ENCODE measurements at regions not wholly inside any gene's neighbourhood (a gene's known extent, or its start where the extent isn't known, plus 50 kb on each side); places are given as distances from the start of the nearest gene placed in this dataset.
"Not testable (repeated sequence)": the region's sequence is repeated elsewhere in the genome, so short reads cannot be mapped to it uniquely, and the experiment has no call there.

DNA sequence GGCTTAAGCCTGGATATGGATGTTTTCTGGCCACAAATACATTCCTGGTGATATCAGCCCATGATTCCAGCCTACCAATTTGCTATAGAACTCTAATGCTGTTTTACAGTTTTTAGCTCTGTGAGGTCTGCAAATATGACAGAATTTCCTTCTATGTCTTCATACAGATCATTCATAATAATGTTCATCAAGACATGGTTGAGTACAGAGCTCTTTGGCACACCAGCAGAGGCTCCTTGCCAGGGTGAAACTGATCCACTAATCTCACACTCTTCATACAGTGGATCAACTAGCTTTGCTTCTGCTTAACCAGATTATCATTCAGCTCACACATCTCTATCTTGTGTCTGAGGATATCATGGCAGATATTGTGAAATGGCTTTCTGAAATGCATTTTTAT is 672.1 kb downstream of the STK39 start:
- DNase-seq (peak; percentile 85 to 97 (median 95)), ATAC-seq (ENCODE audit: insufficient read depth, low FRiP score) (no peak)
- peaks cover 0 to 24% (median 0%) of the 10 kb centered on the region in 5 donors for H3K4me1 ChIP-seq (ENCODE audit: control insufficient read depth in 5 of 5, insufficient read depth in 5 of 5, low read length in 5 of 5)
- H3K27ac ChIP-seq (ENCODE audit: low read depth in 1 of 2, low read length in 1 of 2): no peak overlapping the region
- no peaks in the 10 kb centered on the region for H3K27me3 ChIP-seq (ENCODE audit: control insufficient read depth in 3 of 3, insufficient read depth in 3 of 3, low read length in 2 of 3)
- no peaks in the 10 kb centered on the region for H3K36me3 ChIP-seq (ENCODE audit: control insufficient read depth in 4 of 4, insufficient read depth in 4 of 4, low read length in 4 of 4)
- no peak overlapping the region for H3K4me3 ChIP-seq
- H3K9me3 ChIP-seq (ENCODE audit: control insufficient read depth in 4 of 4, insufficient read depth in 3 of 4, low read length in 3 of 4): no peaks in the 10 kb centered on the region
- no peak overlapping the region for H3K9ac ChIP-seq (ENCODE audit: insufficient read depth in 1 of 2, low read length in 2 of 2)
- TF ChIP-seq, protein P1, sequence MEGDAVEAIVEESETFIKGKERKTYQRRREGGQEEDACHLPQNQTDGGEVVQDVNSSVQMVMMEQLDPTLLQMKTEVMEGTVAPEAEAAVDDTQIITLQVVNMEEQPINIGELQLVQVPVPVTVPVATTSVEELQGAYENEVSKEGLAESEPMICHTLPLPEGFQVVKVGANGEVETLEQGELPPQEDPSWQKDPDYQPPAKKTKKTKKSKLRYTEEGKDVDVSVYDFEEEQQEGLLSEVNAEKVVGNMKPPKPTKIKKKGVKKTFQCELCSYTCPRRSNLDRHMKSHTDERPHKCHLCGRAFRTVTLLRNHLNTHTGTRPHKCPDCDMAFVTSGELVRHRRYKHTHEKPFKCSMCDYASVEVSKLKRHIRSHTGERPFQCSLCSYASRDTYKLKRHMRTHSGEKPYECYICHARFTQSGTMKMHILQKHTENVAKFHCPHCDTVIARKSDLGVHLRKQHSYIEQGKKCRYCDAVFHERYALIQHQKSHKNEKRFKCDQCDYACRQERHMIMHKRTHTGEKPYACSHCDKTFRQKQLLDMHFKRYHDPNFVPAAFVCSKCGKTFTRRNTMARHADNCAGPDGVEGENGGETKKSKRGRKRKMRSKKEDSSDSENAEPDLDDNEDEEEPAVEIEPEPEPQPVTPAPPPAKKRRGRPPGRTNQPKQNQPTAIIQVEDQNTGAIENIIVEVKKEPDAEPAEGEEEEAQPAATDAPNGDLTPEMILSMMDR (IDR thresholded peaks at IDR 0.05; ENCODE audit: control extremely low read depth, extremely low read depth): no peak

DNA sequence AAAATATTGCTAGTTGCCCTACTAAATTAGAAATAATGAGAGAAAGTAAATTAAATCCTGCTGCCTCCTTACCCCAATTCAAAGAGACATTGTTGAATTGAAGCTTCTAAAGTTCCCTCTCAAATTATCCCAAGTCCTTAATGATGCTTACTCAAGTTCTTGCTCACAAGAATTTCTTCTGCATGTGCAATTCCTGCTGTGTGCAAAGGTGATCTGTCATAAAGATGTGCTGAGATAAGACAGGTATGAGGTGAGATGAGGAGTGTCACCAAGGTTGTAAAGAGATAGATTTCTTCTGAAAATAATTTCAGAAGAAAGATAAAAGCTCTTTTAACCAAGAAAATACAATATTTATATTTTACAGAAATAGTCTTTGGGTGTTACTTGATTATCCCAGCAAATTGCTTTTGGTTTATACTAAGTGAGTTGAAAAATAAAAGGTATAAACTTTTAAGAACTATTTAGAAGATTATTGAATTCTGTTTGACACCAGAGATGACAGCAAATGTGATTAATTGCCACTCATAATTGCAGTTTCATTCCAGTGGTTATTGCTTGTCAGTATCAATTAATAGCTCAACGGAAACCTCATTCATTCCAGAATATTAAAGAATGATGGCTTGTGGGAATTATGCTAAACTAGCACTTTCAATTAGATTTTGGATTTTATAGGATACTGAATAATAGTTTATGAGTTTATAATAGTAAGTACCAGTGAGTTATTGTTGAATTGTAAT is 674.3 kb downstream of the STK39 start:
- H3K9ac ChIP-seq (ENCODE audit: insufficient read depth in 1 of 2, low read length in 2 of 2): no peak overlapping the region
- H3K4me3 ChIP-seq: no peak overlapping the region
- no peaks in the 10 kb centered on the region for H3K9me3 ChIP-seq (ENCODE audit: control insufficient read depth in 4 of 4, insufficient read depth in 3 of 4, low read length in 3 of 4)
- H3K27ac ChIP-seq (ENCODE audit: low read depth in 1 of 2, low read length in 1 of 2): no peak overlapping the region
- no peak for ATAC-seq (ENCODE audit: insufficient read depth, low FRiP score)
- H3K36me3 ChIP-seq (ENCODE audit: control insufficient read depth in 4 of 4, insufficient read depth in 4 of 4, low read length in 4 of 4): no peaks in the 10 kb centered on the region
- no peak for DNase-seq
- TF ChIP-seq, protein P1 (IDR thresholded peaks at IDR 0.05; ENCODE audit: control extremely low read depth, extremely low read depth): no peak
- no peaks in the 10 kb centered on the region for H3K27me3 ChIP-seq (ENCODE audit: control insufficient read depth in 3 of 3, insufficient read depth in 3 of 3, low read length in 2 of 3)
- H3K4me1 ChIP-seq (ENCODE audit: control insufficient read depth in 5 of 5, insufficient read depth in 5 of 5, low read length in 5 of 5): peaks cover 0 to 24% (median 0%) of the 10 kb centered on the region in 5 donors
- WGBS, 2 donors: 89 to 92% methylated on average over 1 of the region's 1 CpG

DNA sequence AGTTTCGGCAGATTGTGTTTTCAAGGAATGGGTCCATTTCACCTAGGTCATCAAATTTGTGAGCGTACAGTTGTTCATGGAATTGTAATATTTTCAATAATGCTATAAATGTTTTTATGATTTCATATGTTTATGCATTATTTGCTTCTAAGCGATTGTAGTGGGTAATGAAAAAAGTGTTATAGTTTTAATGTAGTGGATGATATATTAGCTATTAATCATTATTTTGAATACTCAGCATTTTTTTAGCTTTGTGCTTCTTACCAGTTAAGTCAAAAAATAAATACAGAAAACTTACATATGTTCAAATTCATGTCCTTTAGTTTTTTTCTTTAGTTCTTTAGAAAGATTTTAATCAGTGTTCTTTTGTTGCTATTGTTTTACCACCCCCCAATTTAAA is 677.0 kb downstream of the STK39 start:
- no peak overlapping the region for H3K4me3 ChIP-seq
- peaks cover 0 to 16% (median 0%) of the 10 kb centered on the region in 5 donors for H3K4me1 ChIP-seq (ENCODE audit: control insufficient read depth in 5 of 5, insufficient read depth in 5 of 5, low read length in 5 of 5)
- H3K27me3 ChIP-seq (ENCODE audit: control insufficient read depth in 3 of 3, insufficient read depth in 3 of 3, low read length in 2 of 3): no peaks in the 10 kb centered on the region
- H3K9me3 ChIP-seq (ENCODE audit: control insufficient read depth in 4 of 4, insufficient read depth in 3 of 4, low read length in 3 of 4): no peaks in the 10 kb centered on the region
- no peaks in the 10 kb centered on the region for H3K36me3 ChIP-seq (ENCODE audit: control insufficient read depth in 4 of 4, insufficient read depth in 4 of 4, low read length in 4 of 4)
- ATAC-seq (ENCODE audit: insufficient read depth, low FRiP score) (no peak), DNase-seq (no peak)
- 95 to 96% methylated on average over 3 of the region's 3 CpGs for WGBS, 2 donors
- H3K9ac ChIP-seq (ENCODE audit: insufficient read depth in 1 of 2, low read length in 2 of 2): no peak overlapping the region
- no peak overlapping the region for H3K27ac ChIP-seq (ENCODE audit: low read depth in 1 of 2, low read length in 1 of 2)
- TF ChIP-seq, protein P1 (IDR thresholded peaks at IDR 0.05; ENCODE audit: control extremely low read depth, extremely low read depth): no peak

DNA sequence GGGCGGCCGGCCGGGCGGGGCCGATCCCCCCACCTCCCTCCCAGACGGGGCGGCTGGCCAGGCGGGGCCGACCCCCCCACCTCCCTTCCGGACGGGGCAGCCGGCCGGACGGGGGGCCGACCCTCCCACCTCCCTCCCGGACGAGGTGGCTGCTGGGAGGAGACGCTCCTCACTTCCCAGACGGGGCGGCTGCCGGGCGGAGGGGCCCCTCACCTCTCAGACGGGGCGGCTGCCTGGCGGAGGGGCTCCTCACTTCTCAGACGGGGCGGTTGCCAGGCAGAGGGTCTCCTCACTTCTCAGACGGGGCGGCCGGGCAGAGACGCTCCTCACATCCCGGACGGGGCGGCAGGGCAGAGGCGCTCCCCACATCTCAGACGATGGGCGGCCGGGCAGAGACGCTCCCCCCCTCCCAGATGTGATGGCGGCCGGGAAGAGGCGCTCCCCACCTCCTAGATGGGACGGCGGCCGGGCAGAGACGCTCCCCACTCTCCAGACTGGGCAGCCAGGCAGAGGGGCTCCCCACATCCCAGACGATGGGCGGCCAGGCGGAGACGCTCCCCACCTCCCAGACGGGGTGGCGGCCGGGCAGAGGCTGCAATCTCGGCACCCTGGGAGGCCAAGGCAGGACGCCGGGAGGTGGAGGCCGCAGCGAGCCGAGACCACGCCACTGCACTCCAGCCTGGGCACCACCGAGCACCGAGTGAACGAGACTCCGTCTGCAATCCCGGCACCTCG is 675.8 kb downstream of the XIRP2 start:
- DNase-seq; H3K27me3 ChIP-seq (ENCODE audit: control insufficient read depth in 3 of 3, insufficient read depth in 3 of 3, low read length in 2 of 3); H3K4me3 ChIP-seq; H3K27ac ChIP-seq (ENCODE audit: low read depth in 1 of 2, low read length in 1 of 2); H3K9me3 ChIP-seq (ENCODE audit: control insufficient read depth in 4 of 4, insufficient read depth in 3 of 4, low read length in 3 of 4); H3K4me1 ChIP-seq (ENCODE audit: control insufficient read depth in 5 of 5, insufficient read depth in 5 of 5, low read length in 5 of 5); H3K9ac ChIP-seq (ENCODE audit: insufficient read depth in 1 of 2, low read length in 2 of 2); ATAC-seq (ENCODE audit: insufficient read depth, low FRiP score); H3K36me3 ChIP-seq (ENCODE audit: control insufficient read depth in 4 of 4, insufficient read depth in 4 of 4, low read length in 4 of 4): not testable (repeated sequence)
- 88 to 92% methylated on average over 20 to 59 of the region's 66 CpGs for WGBS, 2 donors

DNA sequence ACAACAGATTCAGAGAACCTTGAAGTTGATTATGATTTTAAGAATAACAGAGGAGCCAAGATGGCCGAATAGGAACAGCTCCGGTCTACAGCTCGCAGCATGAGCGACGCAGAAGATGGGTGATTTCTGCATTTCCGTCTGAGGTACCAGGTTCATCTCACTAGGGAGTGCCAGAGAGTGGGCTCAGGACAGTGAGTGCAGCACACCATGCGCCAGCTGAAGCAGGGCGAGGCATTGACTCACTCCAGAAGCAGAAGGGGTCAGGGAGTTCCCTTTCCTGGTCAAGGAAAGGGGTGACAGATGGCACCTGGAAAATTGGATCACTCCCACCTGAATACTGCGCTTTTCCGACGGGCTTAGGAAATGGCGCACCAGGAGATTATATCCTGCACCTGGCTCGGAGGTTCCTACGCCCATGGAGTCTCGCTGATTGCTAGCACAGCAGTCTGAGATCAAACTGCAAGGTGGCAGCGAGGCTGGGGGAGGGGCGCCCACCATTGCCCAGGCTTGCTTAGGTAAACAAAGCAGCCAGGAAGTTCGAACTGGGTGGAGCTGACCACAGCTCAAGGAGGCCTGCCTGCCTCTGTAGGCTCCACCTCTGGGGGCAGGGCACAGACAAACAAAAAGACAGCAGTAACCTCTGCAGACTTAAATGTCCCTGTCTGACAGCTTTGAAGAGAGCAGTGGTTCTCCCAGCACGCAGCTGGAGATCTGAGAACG is 670.2 kb downstream of the XIRP2 start:
- H3K4me3 ChIP-seq; DNase-seq; H3K9me3 ChIP-seq (ENCODE audit: control insufficient read depth in 4 of 4, insufficient read depth in 3 of 4, low read length in 3 of 4); H3K36me3 ChIP-seq (ENCODE audit: control insufficient read depth in 4 of 4, insufficient read depth in 4 of 4, low read length in 4 of 4); H3K27ac ChIP-seq (ENCODE audit: low read depth in 1 of 2, low read length in 1 of 2); H3K27me3 ChIP-seq (ENCODE audit: control insufficient read depth in 3 of 3, insufficient read depth in 3 of 3, low read length in 2 of 3); ATAC-seq (ENCODE audit: insufficient read depth, low FRiP score); H3K9ac ChIP-seq (ENCODE audit: insufficient read depth in 1 of 2, low read length in 2 of 2); H3K4me1 ChIP-seq (ENCODE audit: control insufficient read depth in 5 of 5, insufficient read depth in 5 of 5, low read length in 5 of 5): not testable (repeated sequence)
- WGBS, 2 donors: 93 to 94% methylated on average over 19 to 20 of the region's 20 CpGs
